ENCODE measurements at regions not wholly inside any gene's neighbourhood (a gene's known extent, or its start where the extent isn't known, plus 50 kb on each side); places are given as distances from the start of the nearest gene placed in this dataset.

DNA sequence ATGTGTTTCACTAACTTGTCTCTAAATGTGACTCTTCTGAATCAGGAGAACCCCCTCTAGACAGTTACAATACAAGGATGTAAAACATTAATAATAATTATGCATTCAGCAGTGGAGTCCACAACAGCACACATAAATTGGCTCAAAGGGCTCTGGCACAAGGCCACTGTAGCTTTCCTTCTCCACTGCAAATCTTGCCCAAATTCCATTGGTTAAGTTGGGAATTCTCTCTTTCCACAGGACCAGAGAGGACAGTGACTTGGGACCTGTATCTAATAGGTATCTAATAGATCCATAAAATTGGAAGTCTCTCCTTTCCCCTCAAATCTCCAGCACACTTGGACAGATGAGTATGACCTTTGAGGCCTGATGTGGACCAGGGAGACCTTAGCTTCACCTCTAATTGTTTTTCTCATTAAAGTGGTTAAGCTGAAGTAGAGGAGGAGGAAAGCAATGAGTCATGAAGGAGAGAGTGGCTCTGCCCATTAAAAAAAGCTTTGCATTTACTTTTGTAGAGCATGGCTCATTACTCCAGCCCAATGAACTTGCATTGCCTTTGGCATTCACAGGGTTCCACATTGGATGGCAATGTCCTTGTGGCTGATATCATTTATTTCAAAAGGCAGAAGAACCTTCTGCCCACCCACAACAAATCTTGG lies 72.3 kb upstream of the SH3RF1 start:
- TF ChIP-seq, protein P1, sequence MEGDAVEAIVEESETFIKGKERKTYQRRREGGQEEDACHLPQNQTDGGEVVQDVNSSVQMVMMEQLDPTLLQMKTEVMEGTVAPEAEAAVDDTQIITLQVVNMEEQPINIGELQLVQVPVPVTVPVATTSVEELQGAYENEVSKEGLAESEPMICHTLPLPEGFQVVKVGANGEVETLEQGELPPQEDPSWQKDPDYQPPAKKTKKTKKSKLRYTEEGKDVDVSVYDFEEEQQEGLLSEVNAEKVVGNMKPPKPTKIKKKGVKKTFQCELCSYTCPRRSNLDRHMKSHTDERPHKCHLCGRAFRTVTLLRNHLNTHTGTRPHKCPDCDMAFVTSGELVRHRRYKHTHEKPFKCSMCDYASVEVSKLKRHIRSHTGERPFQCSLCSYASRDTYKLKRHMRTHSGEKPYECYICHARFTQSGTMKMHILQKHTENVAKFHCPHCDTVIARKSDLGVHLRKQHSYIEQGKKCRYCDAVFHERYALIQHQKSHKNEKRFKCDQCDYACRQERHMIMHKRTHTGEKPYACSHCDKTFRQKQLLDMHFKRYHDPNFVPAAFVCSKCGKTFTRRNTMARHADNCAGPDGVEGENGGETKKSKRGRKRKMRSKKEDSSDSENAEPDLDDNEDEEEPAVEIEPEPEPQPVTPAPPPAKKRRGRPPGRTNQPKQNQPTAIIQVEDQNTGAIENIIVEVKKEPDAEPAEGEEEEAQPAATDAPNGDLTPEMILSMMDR (IDR thresholded peaks at IDR 0.05 in 2 of 3, conservative IDR thresholded peaks at IDR 0.05 in 1 of 3; ENCODE audit: borderline replicate concordance in 1 of 3, insufficient read depth in 1 of 3, low read depth in 2 of 3, low read length in 2 of 3), result no peak
- TF ChIP-seq EZH2 (IDR thresholded peaks at IDR 0.05), result no peak
- TF ChIP-seq CEBPB (IDR thresholded peaks at IDR 0.05; ENCODE audit: low read depth), result no peak
- no peak for TF ChIP-seq POLR2AphosphoS5 (IDR thresholded peaks at IDR 0.05; ENCODE audit: low read depth, low read length)
- no peak for TF ChIP-seq EZH2phosphoT487 (IDR thresholded peaks at IDR 0.05; ENCODE audit: borderline replicate concordance)

Measured in HCT116 (cell line).